WTC11 (cell line): ENCODE measurements at regions not wholly inside any gene's neighbourhood (a gene's known extent, or its start where the extent isn't known, plus 50 kb on each side); places are given as distances from the start of the nearest gene placed in this dataset.

Experiments used
- ATAC-seq: fragments of 200-7000 bp; cut with Tn5 transposase; 2 replicates; pipeline ENCODE4 v1.10.0; 2021; ENCODE audit warnings: mild to moderate bottlenecking, moderate library complexity
- CTCF ChIA-PET: fragments of 300-600 bp; sonication (Branson Sonifier 250); formaldehyde crosslinking; loops from one replicate; lab custom pipeline; 2021; ENCODE audit warnings: antibody characterized with exemption; lab: Charles Lee
- POLR2A ChIA-PET: fragments of 350-600 bp; sonication (Branson Sonifier 250); formaldehyde crosslinking; loops from one replicate; lab custom pipeline; 2021; ENCODE audit warnings: antibody characterized with exemption; lab: Charles Lee
- DNase-seq: peaks from one replicate; pipeline ENCODE4 v3.0.0; 2021; ENCODE audit warnings: low spot score
- H3K27ac Mint-ChIP-seq: 2 replicates; pipeline ENCODE4 v1.8.0; 2021; ENCODE audit warnings: mixed read lengths
- H3K27me3 Mint-ChIP-seq: 2 replicates; pipeline ENCODE4 v1.8.0; 2021; ENCODE audit warnings: low read depth, mild to moderate bottlenecking, moderate library complexity, mixed read lengths
- H3K36me3 Mint-ChIP-seq: 2 replicates; pipeline ENCODE4 v1.8.0; 2021; ENCODE audit warnings: mixed read lengths
- H3K4me1 Mint-ChIP-seq: 2 replicates; pipeline ENCODE4 v1.8.0; 2022; ENCODE audit warnings: mixed read lengths
- H3K4me3 Mint-ChIP-seq: 2 replicates; pipeline ENCODE4 v1.8.0; 2021; ENCODE audit warnings: mild to moderate bottlenecking, moderate library complexity, mixed read lengths
- H3K9me3 Mint-ChIP-seq: 2 replicates; pipeline ENCODE4 v1.8.0; 2021; ENCODE audit warnings: mixed read lengths
- ARID4B ChIP-seq: sonication (generic); formaldehyde crosslinking; IDR thresholded peaks from 2 replicates; pipeline ENCODE4 v1.8.0; 2023; ENCODE audit warnings: missing genetic modification reagents, mild to moderate bottlenecking, borderline replicate concordance
- ATF1 ChIP-seq: sonication (generic); formaldehyde crosslinking; IDR thresholded peaks from 2 replicates; pipeline ENCODE4 v1.8.1; 2023; ENCODE audit warnings: mild to moderate bottlenecking, moderate library complexity, missing genetic modification reagents
- E2F4 ChIP-seq: sonication (generic); formaldehyde crosslinking; IDR thresholded peaks from 2 replicates; pipeline ENCODE4 v1.8.1; 2022; ENCODE audit warnings: low read depth, mild to moderate bottlenecking, moderate library complexity, missing genetic modification reagents, borderline replicate concordance
- ESRRA ChIP-seq: sonication (generic); formaldehyde crosslinking; IDR thresholded peaks from 2 replicates; pipeline ENCODE4 v1.8.1; 2022; ENCODE audit warnings: mild to moderate bottlenecking, missing genetic modification reagents, borderline replicate concordance
- GABPB1 ChIP-seq: sonication (generic); formaldehyde crosslinking; IDR thresholded peaks from 2 replicates; pipeline ENCODE4 v1.8.1; 2023; ENCODE audit warnings: mild to moderate bottlenecking, missing genetic modification reagents
- JUN ChIP-seq: sonication (generic); formaldehyde crosslinking; IDR thresholded peaks from 2 replicates; pipeline ENCODE4 v1.8.0; 2023; ENCODE audit warnings: mild to moderate bottlenecking, missing genetic modification reagents
- OVOL2 ChIP-seq: fragments of 250-450 bp; sonication (Bioruptor Pico); IDR thresholded peaks from 2 replicates; pipeline ENCODE4 v1.9.0; 2021; ENCODE audit warnings: mild to moderate bottlenecking, borderline replicate concordance
- SMAD3 ChIP-seq: sonication (generic); formaldehyde crosslinking; IDR thresholded peaks from 2 replicates; pipeline ENCODE4 v1.8.0; 2022; ENCODE audit warnings: missing genetic modification reagents, mild to moderate bottlenecking, borderline replicate concordance
- TEAD1 ChIP-seq: sonication (generic); formaldehyde crosslinking; IDR thresholded peaks from 2 replicates; pipeline ENCODE4 v1.8.0; 2022; ENCODE audit warnings: mild to moderate bottlenecking, missing genetic modification reagents
- TP53 ChIP-seq: sonication (generic); formaldehyde crosslinking; IDR thresholded peaks from 2 replicates; pipeline ENCODE4 v1.8.1; 2023; ENCODE audit warnings: mild to moderate bottlenecking, missing genetic modification reagents
- ZNF263 ChIP-seq: sonication (generic); formaldehyde crosslinking; IDR thresholded peaks from 2 replicates; pipeline ENCODE4 v1.8.1; 2022; ENCODE audit warnings: low read depth, mild to moderate bottlenecking, moderate library complexity, missing genetic modification reagents
- TF ChIP-seq, protein P1 (sequence below): fragments of 250-450 bp; sonication (Bioruptor Pico); IDR thresholded peaks from 2 replicates; pipeline ENCODE4 v1.9.0; 2021; ENCODE audit warnings: mild to moderate bottlenecking
- TF ChIP-seq, protein P2 (sequence below): fragments of 200-600 bp; IDR thresholded peaks from 2 replicates; pipeline ENCODE4 v1.8.0; 2022; ENCODE audit warnings: antibody characterized with exemption
- TF ChIP-seq, protein P3 (sequence below): sonication (generic); formaldehyde crosslinking; IDR thresholded peaks from 2 replicates; pipeline ENCODE4 v1.8.1; 2023; ENCODE audit warnings: mild to moderate bottlenecking, moderate library complexity, missing genetic modification reagents
- TF ChIP-seq, protein P4 (sequence below): fragments of 250-450 bp; sonication (Bioruptor Pico); IDR thresholded peaks from 2 replicates; pipeline ENCODE4 v1.9.0; 2021; ENCODE audit warnings: moderate library complexity, mild to moderate bottlenecking, inconsistent platforms, borderline replicate concordance

DNA sequence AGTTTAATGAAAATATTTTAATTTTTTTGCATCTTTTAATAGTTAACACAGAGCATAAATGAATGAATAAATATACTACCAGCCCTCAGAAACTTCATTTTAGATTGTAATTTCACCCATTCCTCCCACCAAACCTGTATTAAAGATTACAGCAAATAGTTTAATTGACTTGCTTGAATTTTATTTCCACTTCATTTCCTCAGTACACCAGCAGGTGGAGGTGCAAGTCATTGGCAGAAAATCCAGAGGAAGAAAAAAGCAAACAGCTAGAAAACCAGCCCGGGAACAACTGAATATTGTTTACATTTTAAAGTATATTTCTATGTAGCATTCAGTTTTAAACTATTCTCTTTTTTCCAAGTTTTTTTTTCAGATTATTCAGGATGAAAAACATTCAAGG, 177.8 kb downstream of the OLFM4 start:
- H3K9me3 Mint-ChIP-seq: no peaks in the 10 kb centered on the region
- H3K27me3 Mint-ChIP-seq: peaks cover 46% of the 10 kb centered on the region
- H3K36me3 Mint-ChIP-seq: no peaks in the 10 kb centered on the region
- no peak overlapping the region for H3K4me3 Mint-ChIP-seq
- TF ChIP-seq ESRRA (CRISPR knock-in tag) (no peak), JUN (no peak), E2F4 (CRISPR knock-in tag) (no peak), TEAD1 (CRISPR knock-in tag) (no peak), ZNF263 (CRISPR knock-in tag) (no peak)
- TF ChIP-seq, protein P1, sequence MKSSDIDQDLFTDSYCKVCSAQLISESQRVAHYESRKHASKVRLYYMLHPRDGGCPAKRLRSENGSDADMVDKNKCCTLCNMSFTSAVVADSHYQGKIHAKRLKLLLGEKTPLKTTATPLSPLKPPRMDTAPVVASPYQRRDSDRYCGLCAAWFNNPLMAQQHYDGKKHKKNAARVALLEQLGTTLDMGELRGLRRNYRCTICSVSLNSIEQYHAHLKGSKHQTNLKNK (CRISPR knock-in tag): no peak
- TF ChIP-seq, protein P2, sequence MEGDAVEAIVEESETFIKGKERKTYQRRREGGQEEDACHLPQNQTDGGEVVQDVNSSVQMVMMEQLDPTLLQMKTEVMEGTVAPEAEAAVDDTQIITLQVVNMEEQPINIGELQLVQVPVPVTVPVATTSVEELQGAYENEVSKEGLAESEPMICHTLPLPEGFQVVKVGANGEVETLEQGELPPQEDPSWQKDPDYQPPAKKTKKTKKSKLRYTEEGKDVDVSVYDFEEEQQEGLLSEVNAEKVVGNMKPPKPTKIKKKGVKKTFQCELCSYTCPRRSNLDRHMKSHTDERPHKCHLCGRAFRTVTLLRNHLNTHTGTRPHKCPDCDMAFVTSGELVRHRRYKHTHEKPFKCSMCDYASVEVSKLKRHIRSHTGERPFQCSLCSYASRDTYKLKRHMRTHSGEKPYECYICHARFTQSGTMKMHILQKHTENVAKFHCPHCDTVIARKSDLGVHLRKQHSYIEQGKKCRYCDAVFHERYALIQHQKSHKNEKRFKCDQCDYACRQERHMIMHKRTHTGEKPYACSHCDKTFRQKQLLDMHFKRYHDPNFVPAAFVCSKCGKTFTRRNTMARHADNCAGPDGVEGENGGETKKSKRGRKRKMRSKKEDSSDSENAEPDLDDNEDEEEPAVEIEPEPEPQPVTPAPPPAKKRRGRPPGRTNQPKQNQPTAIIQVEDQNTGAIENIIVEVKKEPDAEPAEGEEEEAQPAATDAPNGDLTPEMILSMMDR: peak; percentile 45; the same call in 1 of the 2 replicates
- TF ChIP-seq, all 79 proteins: peak for 1
- ChIA-PET CTCF (interaction anchor here (0.6 to 1.6 kb wide), 18 partner anchors 9 to 1273 kb away, joined by 3 to 8 read pairs (median 4); no protein-coding TSS in a partner anchor), POLR2A (no interaction called here)
- Mint-ChIP-seq H3K27ac (no peak overlapping the region), H3K4me1 (no peaks in the 10 kb centered on the region)
- ATAC-seq: no peak
- no peak for DNase-seq

DNA sequence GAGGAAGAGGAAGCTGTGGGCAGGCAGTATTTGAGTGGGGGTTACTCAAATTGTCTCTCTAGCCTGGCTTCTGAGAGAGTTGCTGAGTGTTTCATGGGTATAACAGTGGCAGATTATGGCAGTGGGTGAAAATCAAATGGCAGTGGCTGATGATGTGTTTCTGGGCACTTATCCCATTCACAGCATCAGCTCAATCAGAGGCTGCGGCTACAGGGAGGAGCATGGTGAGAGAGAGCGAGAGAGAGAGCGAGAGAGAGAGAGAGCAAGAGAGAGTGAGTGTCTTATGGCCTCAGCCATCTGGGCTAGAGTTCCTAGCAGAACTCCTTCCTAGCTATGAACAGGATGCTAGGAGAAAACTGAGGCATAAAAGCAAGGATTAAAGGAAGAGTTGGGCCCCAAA, 178.9 kb downstream of the OLFM4 start:
- DNase-seq: no peak
- TF ChIP-seq TP53 (CRISPR knock-in tag): no peak
- TF ChIP-seq, protein P3, sequence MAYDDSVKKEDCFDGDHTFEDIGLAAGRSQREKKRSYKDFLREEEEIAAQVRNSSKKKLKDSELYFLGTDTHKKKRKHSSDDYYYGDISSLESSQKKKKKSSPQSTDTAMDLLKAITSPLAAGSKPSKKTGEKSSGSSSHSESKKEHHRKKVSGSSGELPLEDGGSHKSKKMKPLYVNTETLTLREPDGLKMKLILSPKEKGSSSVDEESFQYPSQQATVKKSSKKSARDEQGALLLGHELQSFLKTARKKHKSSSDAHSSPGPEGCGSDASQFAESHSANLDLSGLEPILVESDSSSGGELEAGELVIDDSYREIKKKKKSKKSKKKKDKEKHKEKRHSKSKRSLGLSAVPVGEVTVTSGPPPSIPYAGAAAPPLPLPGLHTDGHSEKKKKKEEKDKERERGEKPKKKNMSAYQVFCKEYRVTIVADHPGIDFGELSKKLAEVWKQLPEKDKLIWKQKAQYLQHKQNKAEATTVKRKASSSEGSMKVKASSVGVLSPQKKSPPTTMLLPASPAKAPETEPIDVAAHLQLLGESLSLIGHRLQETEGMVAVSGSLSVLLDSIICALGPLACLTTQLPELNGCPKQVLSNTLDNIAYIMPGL: no peak
- TF ChIP-seq, protein P2: no peak
- TF ChIP-seq SMAD3: no peak
- no peak for TF ChIP-seq ATF1
- TF ChIP-seq, protein P4, sequence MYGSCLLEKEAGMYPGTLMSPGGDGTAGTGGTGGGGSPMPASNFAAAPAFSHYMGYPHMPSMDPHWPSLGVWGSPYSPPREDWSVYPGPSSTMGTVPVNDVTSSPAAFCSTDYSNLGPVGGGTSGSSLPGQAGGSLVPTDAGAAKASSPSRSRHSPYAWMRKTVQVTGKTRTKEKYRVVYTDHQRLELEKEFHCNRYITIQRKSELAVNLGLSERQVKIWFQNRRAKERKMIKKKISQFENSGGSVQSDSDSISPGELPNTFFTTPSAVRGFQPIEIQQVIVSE: no peak
- TF ChIP-seq ARID4B (CRISPR knock-in tag): no peak
- no peak for TF ChIP-seq GABPB1 (CRISPR knock-in tag)
- TF ChIP-seq ZNF263 (CRISPR knock-in tag): no peak
- TF ChIP-seq OVOL2 (CRISPR knock-in tag): no peak
- Mint-ChIP-seq H3K9me3 (no peaks in the 10 kb centered on the region), H3K27me3 (peaks cover 41% of the 10 kb centered on the region), H3K4me1 (no peaks in the 10 kb centered on the region), H3K4me3 (no peak overlapping the region), H3K36me3 (no peaks in the 10 kb centered on the region), H3K27ac (no peak overlapping the region)
- ChIA-PET POLR2A (no interaction called here), CTCF (interaction anchor here (0.5 to 1.6 kb wide), 5 partner anchors 34 to 310 kb away, joined by 3 to 6 read pairs (median 4); no protein-coding TSS in a partner anchor)
- ATAC-seq: no peak
